DND-41 (cell line): ENCODE measurements at regions not wholly inside any gene's neighbourhood (a gene's known extent, or its start where the extent isn't known, plus 50 kb on each side); places are given as distances from the start of the nearest gene placed in this dataset.

Experiments
- ATAC-seq: fragments of 200-7000 bp; cut with Tn5 transposase; 3 replicates; pipeline ENCODE4 v1.9.1; 2021; ENCODE audit warnings: low read depth; ENCODE audit not compliant: insufficient read depth
- DNase-seq: peaks from one replicate; pipeline ENCODE4 v3.0.0-alpha.2; 2020
- H2AFZ ChIP-seq: 2 replicates; pipeline ENCODE4 v1.6.0; 2012; ENCODE audit warnings: low read depth, low read length
- H3K27ac ChIP-seq: 2 replicates; pipeline ENCODE4 v1.5.1; 2012; ENCODE audit warnings: low read length, inconsistent platforms
- H3K27me3 ChIP-seq: fragments of 200-600 bp; sonication (generic); 2 replicates; pipeline ENCODE4 v1.6.0; 2012; ENCODE audit warnings: low read length, mild to moderate bottlenecking, inconsistent platforms; ENCODE audit not compliant: insufficient read depth, poor library complexity
- H3K36me3 ChIP-seq: 2 replicates; pipeline ENCODE4 v1.5.1; 2012; ENCODE audit warnings: low read length, inconsistent platforms; ENCODE audit not compliant: insufficient read depth
- H3K4me1 ChIP-seq: 2 replicates; pipeline ENCODE4 v1.5.1; 2012; ENCODE audit warnings: mild to moderate bottlenecking, low read length; ENCODE audit not compliant: insufficient read depth
- H3K4me2 ChIP-seq: 2 replicates; pipeline ENCODE4 v1.6.0; 2012; ENCODE audit warnings: mild to moderate bottlenecking, moderate library complexity, low read length, inconsistent platforms; ENCODE audit not compliant: insufficient read depth
- H3K4me3 ChIP-seq, 2 experiments: fragments of 200-600 bp in 1 of 2; shearing (Covaris generic) in 1 of 2; 2 replicates each; pipeline ENCODE4 v1.5.1; 2012 to 2016; ENCODE audit warnings: inconsistent platforms in 2 of 2, low read length in 2 of 2, mild to moderate bottlenecking in 2 of 2, low read depth in 1 of 2, moderate library complexity in 1 of 2
- H3K79me2 ChIP-seq: 2 replicates; pipeline ENCODE4 v1.6.0; 2012; ENCODE audit warnings: low read length, inconsistent platforms; ENCODE audit not compliant: insufficient read depth
- H3K9ac ChIP-seq: 2 replicates; pipeline ENCODE4 v1.6.0; 2012; ENCODE audit warnings: low read depth, mild to moderate bottlenecking, inconsistent platforms, low read length, moderate library complexity
- H3K9me3 ChIP-seq: 2 replicates; pipeline ENCODE4 v1.5.1; 2012; ENCODE audit warnings: low read length, moderate library complexity, mild to moderate bottlenecking, inconsistent platforms; ENCODE audit not compliant: insufficient read depth, severe bottlenecking
- H4K20me1 ChIP-seq: 2 replicates; pipeline ENCODE4 v1.6.0; 2012; ENCODE audit warnings: low read length; ENCODE audit not compliant: insufficient read depth
- CTCF ChIP-seq: IDR thresholded peaks from 2 replicates; pipeline ENCODE4 v1.5.1; 2012; ENCODE audit warnings: borderline replicate concordance, low read length, moderate library complexity, mild to moderate bottlenecking; ENCODE audit not compliant: poor library complexity, severe bottlenecking; ENCODE audit errors: extremely low read depth
- EZH2 ChIP-seq: IDR thresholded peaks from 3 replicates; pipeline ENCODE4 v1.6.1; 2012; ENCODE audit warnings: borderline replicate concordance, low read depth, mild to moderate bottlenecking, moderate library complexity, low read length, inconsistent platforms; ENCODE audit not compliant: severe bottlenecking

GRCh38 chr1:87208080-87208479 lies 120.6 kb upstream of the LMO4 start:
- no peaks in the 10 kb centered on the region for H3K4me1 ChIP-seq
- H3K27me3 ChIP-seq = peaks cover 3% of the 10 kb centered on the region
- no peaks in the 10 kb centered on the region for H3K9me3 ChIP-seq
- H3K27ac ChIP-seq = no peak overlapping the region
- ATAC-seq (no peak), DNase-seq (no peak)
- TF ChIP-seq EZH2 (no peak), CTCF (no peak)
- H2AFZ ChIP-seq = no peak overlapping the region
- no peaks in the 10 kb centered on the region for H3K79me2 ChIP-seq
- H4K20me1 ChIP-seq = no peaks in the 10 kb centered on the region
- H3K4me2 ChIP-seq = no peak overlapping the region
- H3K9ac ChIP-seq = no peak overlapping the region
- no peaks in the 10 kb centered on the region for H3K36me3 ChIP-seq
- no peak overlapping the region for H3K4me3 ChIP-seq

- Histone ChIP-seq H3K4me2 (no peak overlapping the region), H3K27ac (no peak overlapping the region), H3K79me2 (no peaks in the 10 kb centered on the region), H3K4me3 (no peak overlapping the region), H3K4me1 (no peaks in the 10 kb centered on the region), H3K9me3 (no peaks in the 10 kb centered on the region), H3K27me3 (peaks cover 1% of the 10 kb centered on the region), H4K20me1 (no peaks in the 10 kb centered on the region), H3K36me3 (no peaks in the 10 kb centered on the region), H2AFZ (no peak overlapping the region), H3K9ac (no peak overlapping the region)
- ATAC-seq (no peak), DNase-seq (no peak)
- TF ChIP-seq EZH2 (no peak), CTCF (no peak)
Measured at GRCh38 chr1:87208931-87209330, 119.7 kb upstream of the LMO4 start.

- Histone ChIP-seq H3K9me3 (no peaks in the 10 kb centered on the region), H4K20me1 (no peaks in the 10 kb centered on the region), H3K36me3 (no peaks in the 10 kb centered on the region), H3K79me2 (no peaks in the 10 kb centered on the region), H3K9ac (no peak overlapping the region), H3K27ac (no peak overlapping the region), H3K27me3 (no peaks in the 10 kb centered on the region), H3K4me1 (no peaks in the 10 kb centered on the region), H3K4me3 (no peak overlapping the region), H3K4me2 (no peak overlapping the region), H2AFZ (no peak overlapping the region)
- no peak for ATAC-seq
- TF ChIP-seq EZH2 = no peak
- TF ChIP-seq CTCF = no peak
- DNase-seq = no peak
Measured at GRCh38 chr1:87210151-87210550, 118.5 kb upstream of the LMO4 start.
